ENCODE measurements at regions not wholly inside any gene's neighbourhood (a gene's known extent, or its start where the extent isn't known, plus 50 kb on each side); places are given as distances from the start of the nearest gene placed in this dataset.

- Histone ChIP-seq H3K27ac (ENCODE audit: low read length in 2 of 2) (no peak overlapping the region), H3K4me2 (replicated peaks; ENCODE audit: low read depth, low read length, poor library complexity, severe bottlenecking) (no peak overlapping the region), H3K27me3 (replicated peaks in 1 of 4; ENCODE audit: control extremely low read depth in 1 of 4, control insufficient read depth in 3 of 4, insufficient read depth in 4 of 4, low read length in 3 of 4) (peaks cover 0 to 2% (median under 1%) of the 10 kb centered on the region in 4 experiments), H2AFZ (ENCODE audit: insufficient read depth, low read depth, low read length, poor library complexity, severe bottlenecking) (no peak overlapping the region), H3K9ac (ENCODE audit: low read length) (no peak overlapping the region), H3K4me3 (ENCODE audit: control extremely low read depth in 1 of 5, extremely low read depth in 1 of 5, insufficient read depth in 1 of 5, low read depth in 2 of 5, low read length in 4 of 5) (no peak overlapping the region), H3K79me2 (ENCODE audit: control insufficient read depth, insufficient read depth, low read length) (no peaks in the 10 kb centered on the region), H4K20me1 (ENCODE audit: control insufficient read depth, insufficient read depth, low read length, poor library complexity, severe bottlenecking) (no peaks in the 10 kb centered on the region), H3K36me3 (replicated peaks in 1 of 2; ENCODE audit: control extremely low read depth in 1 of 2, control insufficient read depth in 1 of 2, extremely low read depth in 1 of 2, insufficient read depth in 2 of 2, low read length in 1 of 2) (no peaks in the 10 kb centered on the region), H3K4me1 (ENCODE audit: control insufficient read depth in 2 of 2, insufficient read depth in 2 of 2, low read length in 2 of 2) (no peaks in the 10 kb centered on the region), H3K9me3 (ENCODE audit: control extremely low read depth in 1 of 3, control insufficient read depth in 2 of 3, insufficient read depth in 1 of 3, low read length in 2 of 3) (peaks cover 0 to 3% (median 0%) of the 10 kb centered on the region in 3 donors)
- intact Hi-C loops (cut with micrococcal nuclease) = no loop called here
- POLR2A ChIA-PET = no interaction called here
- 100% methylated on average over 3 of the region's 3 CpGs for WGBS (ENCODE audit: insufficient coverage)
- Mint-ChIP-seq H3K27ac (no peak overlapping the region), H3K9me3 (ENCODE audit: insufficient read depth) (no peaks in the 10 kb centered on the region), H3K4me1 (no peaks in the 10 kb centered on the region), H3K4me3 (no peak overlapping the region), H3K27me3 (peaks cover 20% of the 10 kb centered on the region)
- DNase-seq = no peak
- CTCF ChIA-PET = no interaction called here
- no peak for ATAC-seq (ENCODE audit: low read depth)
- TF ChIP-seq CTCF (IDR thresholded peaks at IDR 0.05) (no peak), EZH2 (IDR thresholded peaks at IDR 0.05; ENCODE audit: borderline replicate concordance, insufficient read depth, low read depth, low read length, poor library complexity, severe bottlenecking) (no peak)
Observed at GRCh38 chr1:11400155-11400554, 78.8 kb upstream of the DISP3 start.

GRCh38 chr1:11400567-11400966 lies 78.4 kb upstream of the DISP3 start:
- no peaks in the 10 kb centered on the region for H3K36me3 ChIP-seq (replicated peaks in 1 of 2; ENCODE audit: control extremely low read depth in 1 of 2, control insufficient read depth in 1 of 2, extremely low read depth in 1 of 2, insufficient read depth in 2 of 2, low read length in 1 of 2)
- ATAC-seq (ENCODE audit: low read depth) = no peak
- Mint-ChIP-seq H3K4me1 (no peaks in the 10 kb centered on the region), H3K4me3 (no peak overlapping the region), H3K27ac (no peak overlapping the region), H3K9me3 (ENCODE audit: insufficient read depth) (no peaks in the 10 kb centered on the region), H3K27me3 (peaks cover 17% of the 10 kb centered on the region)
- no peaks in the 10 kb centered on the region for H4K20me1 ChIP-seq (ENCODE audit: control insufficient read depth, insufficient read depth, low read length, poor library complexity, severe bottlenecking)
- no peak for DNase-seq
- intact Hi-C loops (cut with micrococcal nuclease) = no loop called here
- H3K4me3 ChIP-seq (ENCODE audit: control extremely low read depth in 1 of 5, extremely low read depth in 1 of 5, insufficient read depth in 1 of 5, low read depth in 2 of 5, low read length in 4 of 5) = no peak overlapping the region
- no peak overlapping the region for H3K4me2 ChIP-seq (replicated peaks; ENCODE audit: low read depth, low read length, poor library complexity, severe bottlenecking)
- peaks cover 0 to 2% (median 0%) of the 10 kb centered on the region in 4 experiments for H3K27me3 ChIP-seq (replicated peaks in 1 of 4; ENCODE audit: control extremely low read depth in 1 of 4, control insufficient read depth in 3 of 4, insufficient read depth in 4 of 4, low read length in 3 of 4)
- no peaks in the 10 kb centered on the region for H3K79me2 ChIP-seq (ENCODE audit: control insufficient read depth, insufficient read depth, low read length)
- no peak overlapping the region for H3K9ac ChIP-seq (ENCODE audit: low read length)
- no peak for TF ChIP-seq CTCF (IDR thresholded peaks at IDR 0.05)
- TF ChIP-seq EZH2 (IDR thresholded peaks at IDR 0.05; ENCODE audit: borderline replicate concordance, insufficient read depth, low read depth, low read length, poor library complexity, severe bottlenecking) = no peak
- WGBS (ENCODE audit: insufficient coverage) = 92% methylated on average over 2 of the region's 7 CpGs
- no peaks in the 10 kb centered on the region for H3K4me1 ChIP-seq (ENCODE audit: control insufficient read depth in 2 of 2, insufficient read depth in 2 of 2, low read length in 2 of 2)
- peaks cover 0 to 3% (median 0%) of the 10 kb centered on the region in 3 donors for H3K9me3 ChIP-seq (ENCODE audit: control extremely low read depth in 1 of 3, control insufficient read depth in 2 of 3, insufficient read depth in 1 of 3, low read length in 2 of 3)
- ChIA-PET CTCF (no interaction called here), POLR2A (no interaction called here)
- no peak overlapping the region for H2AFZ ChIP-seq (ENCODE audit: insufficient read depth, low read depth, low read length, poor library complexity, severe bottlenecking)
- H3K27ac ChIP-seq (ENCODE audit: low read length in 2 of 2) = no peak overlapping the region
